Vagina (tissue), 2 donors: ENCODE measurements at regions not wholly inside any gene's neighbourhood (a gene's known extent, or its start where the extent isn't known, plus 50 kb on each side); places are given as distances from the start of the nearest gene placed in this dataset.

Source experiments
- DNase-seq, 2 donors: peaks; one replicate each; pipeline ENCODE4 v3.0.0-alpha.2; 2017; ENCODE audit errors: extremely low spot score in 2 of 2
- H3K27ac ChIP-seq: fragments of 200-600 bp; sonication (generic); one replicate; pipeline ENCODE4 v1.5.1; 2019
- H3K27me3 ChIP-seq: fragments of 200-600 bp; sonication (generic); one replicate; pipeline ENCODE4 v1.5.1; 2019
- H3K36me3 ChIP-seq, 2 donors: fragments of 200-600 bp; sonication (generic); one replicate each; pipeline ENCODE4 v1.5.1; 2017 to 2019
- H3K4me1 ChIP-seq: fragments of 200-600 bp; sonication (generic); one replicate; pipeline ENCODE4 v1.5.1; 2019
- H3K4me3 ChIP-seq, 2 donors: fragments of 200-600 bp; sonication (generic); 1 replicate in 1 of 2; 2 replicates in 1 of 2; pipeline ENCODE4 v1.5.1; 2016 to 2019
- H3K9me3 ChIP-seq: fragments of 200-600 bp; sonication (generic); one replicate; pipeline ENCODE4 v1.5.1; 2019
- CTCF ChIP-seq, 3 experiments: fragments of 450-650 bp in 2 of 3; fragments of 200-600 bp in 1 of 3; sonication (generic) in 1 of 3; IDR thresholded peaks; one replicate each; pipeline ENCODE4 v1.5.1; 2017 to 2019; ENCODE audit warnings: antibody characterized with exemption in 3 of 3, mild to moderate bottlenecking in 2 of 3, moderate library complexity in 2 of 3
- POLR2A ChIP-seq, 2 donors: fragments of 450-650 bp; IDR thresholded peaks; one replicate each; pipeline ENCODE4 v1.6.1; 2017; ENCODE audit warnings: antibody characterized with exemption in 2 of 2, mild to moderate bottlenecking in 2 of 2, moderate library complexity in 2 of 2
- POLR2AphosphoS5 ChIP-seq, 2 donors: sonication (generic); formaldehyde crosslinking; IDR thresholded peaks; one replicate each; pipeline ENCODE4 v1.9.0; 2017; ENCODE audit warnings: antibody characterized with exemption in 2 of 2, mild to moderate bottlenecking in 2 of 2, low read depth in 1 of 2; ENCODE audit not compliant: insufficient read depth in 1 of 2
- intact Hi-C: fragments of 100-400 bp; cut with DNase I; formaldehyde crosslinking; loops from one replicate; pipeline ENCODE4 v1.15.1; 2023

GRCh38 chr2:6113786-6114185 is 421.6 kb downstream of the SOX11 start:
- intact Hi-C loops = no loop called here
- TF ChIP-seq POLR2A (IDR thresholded peaks at IDR 0.05) (no peak), CTCF (IDR thresholded peaks at IDR 0.05) (no peak), POLR2AphosphoS5 (IDR thresholded peaks at IDR 0.05; ENCODE audit: insufficient read depth in 1 of 2, low read depth in 1 of 2) (no peak)

GRCh38 chr2:6127718-6128117 is 435.5 kb downstream of the SOX11 start:
- TF ChIP-seq CTCF (IDR thresholded peaks at IDR 0.05) (no peak), POLR2AphosphoS5 (IDR thresholded peaks at IDR 0.05; ENCODE audit: insufficient read depth in 1 of 2, low read depth in 1 of 2) (no peak)
- no peak overlapping the region for H3K27ac ChIP-seq
- no peak overlapping the region for H3K4me3 ChIP-seq
- no peaks in the 10 kb centered on the region for H3K9me3 ChIP-seq
- no peaks in the 10 kb centered on the region for H3K36me3 ChIP-seq
- H3K4me1 ChIP-seq = no peaks in the 10 kb centered on the region
- DNase-seq = no peak
- intact Hi-C loops = no loop called here
- no peaks in the 10 kb centered on the region for H3K27me3 ChIP-seq

More at GRCh38 chr2:6113786-6114185, 421.6 kb downstream of the SOX11 start:
- H3K36me3 ChIP-seq = no peaks in the 10 kb centered on the region
- H3K27me3 ChIP-seq = no peaks in the 10 kb centered on the region
- H3K9me3 ChIP-seq = no peaks in the 10 kb centered on the region
- DNase-seq = no peak
- no peaks in the 10 kb centered on the region for H3K4me1 ChIP-seq
- H3K4me3 ChIP-seq = no peak overlapping the region
- no peak overlapping the region for H3K27ac ChIP-seq

- Histone ChIP-seq H3K27ac (no peak overlapping the region), H3K4me1 (no peaks in the 10 kb centered on the region), H3K4me3 (no peak overlapping the region), H3K27me3 (no peaks in the 10 kb centered on the region), H3K36me3 (no peaks in the 10 kb centered on the region), H3K9me3 (no peaks in the 10 kb centered on the region)
- intact Hi-C loops = no loop called here
- TF ChIP-seq CTCF (IDR thresholded peaks at IDR 0.05) (no peak), POLR2A (IDR thresholded peaks at IDR 0.05) (no peak), POLR2AphosphoS5 (IDR thresholded peaks at IDR 0.05; ENCODE audit: insufficient read depth in 1 of 2, low read depth in 1 of 2) (no peak)
- DNase-seq = no peak
Observed at GRCh38 chr2:6139142-6139541, 447.0 kb downstream of the SOX11 start.

GRCh38 chr2:6139916-6140315 is 447.7 kb downstream of the SOX11 start:
- TF ChIP-seq POLR2A (IDR thresholded peaks at IDR 0.05) = no peak
- no peak for TF ChIP-seq CTCF (IDR thresholded peaks at IDR 0.05)
- TF ChIP-seq POLR2AphosphoS5 (IDR thresholded peaks at IDR 0.05; ENCODE audit: insufficient read depth in 1 of 2, low read depth in 1 of 2) = no peak
- intact Hi-C loops = loop anchor here (10.0 kb wide), 1 partner anchor 565 kb away; no protein-coding TSS in a partner anchor

GRCh38 chr2:6140509-6140908 is 448.3 kb downstream of the SOX11 start:
- Histone ChIP-seq H3K27me3 (no peaks in the 10 kb centered on the region), H3K4me1 (no peaks in the 10 kb centered on the region), H3K36me3 (no peaks in the 10 kb centered on the region), H3K4me3 (no peak overlapping the region), H3K27ac (no peak overlapping the region), H3K9me3 (no peaks in the 10 kb centered on the region)
- DNase-seq = no peak
- intact Hi-C loops = loop anchor here (10.0 kb wide), 1 partner anchor 566 kb away; no protein-coding TSS in a partner anchor
- TF ChIP-seq CTCF (IDR thresholded peaks at IDR 0.05) = no peak
- TF ChIP-seq POLR2AphosphoS5 (IDR thresholded peaks at IDR 0.05; ENCODE audit: insufficient read depth in 1 of 2, low read depth in 1 of 2) = no peak
- no peak for TF ChIP-seq POLR2A (IDR thresholded peaks at IDR 0.05)

More at GRCh38 chr2:6139916-6140315, 447.7 kb downstream of the SOX11 start:
- Histone ChIP-seq H3K27ac (no peak overlapping the region), H3K4me3 (no peak overlapping the region), H3K4me1 (no peaks in the 10 kb centered on the region), H3K9me3 (no peaks in the 10 kb centered on the region), H3K36me3 (no peaks in the 10 kb centered on the region), H3K27me3 (no peaks in the 10 kb centered on the region)
- no peak for DNase-seq
